Osteocyte (in vitro differentiated cells): ENCODE measurements at regions not wholly inside any gene's neighbourhood (a gene's known extent, or its start where the extent isn't known, plus 50 kb on each side); places are given as distances from the start of the nearest gene placed in this dataset.
A peak's percentile ranks its signal among the peaks of the same experiment; 100 is the strongest.

Experiments used
- DNase-seq: peaks from one replicate; pipeline ENCODE4 v3.0.0; 2021; ENCODE audit warnings: mixed read lengths; ENCODE audit not compliant: unreplicated experiment; ENCODE audit errors: extremely low spot score
- H3K27ac Mint-ChIP-seq: one replicate; pipeline ENCODE4 v1.8.0; 2021; ENCODE audit warnings: mild to moderate bottlenecking, mixed read lengths; ENCODE audit not compliant: unreplicated experiment
- H3K27me3 Mint-ChIP-seq: one replicate; pipeline ENCODE4 v1.8.0; 2021; ENCODE audit warnings: mixed read lengths; ENCODE audit not compliant: unreplicated experiment
- H3K36me3 Mint-ChIP-seq: one replicate; pipeline ENCODE4 v1.8.0; 2021; ENCODE audit warnings: mixed read lengths; ENCODE audit not compliant: unreplicated experiment
- H3K4me1 Mint-ChIP-seq: one replicate; pipeline ENCODE4 v1.8.0; 2021; ENCODE audit warnings: mixed read lengths; ENCODE audit not compliant: unreplicated experiment
- H3K4me3 Mint-ChIP-seq: one replicate; pipeline ENCODE4 v1.8.0; 2021; ENCODE audit warnings: mild to moderate bottlenecking, moderate library complexity, mixed read lengths; ENCODE audit not compliant: unreplicated experiment
- H3K9me3 Mint-ChIP-seq: one replicate; pipeline ENCODE4 v1.8.0; 2021; ENCODE audit warnings: mixed read lengths; ENCODE audit not compliant: unreplicated experiment
- CTCF ChIP-seq: fragments of 200-600 bp; sonication (generic); IDR thresholded peaks from 2 replicates; pipeline ENCODE4 v1.5.0; 2021; ENCODE audit warnings: antibody characterized with exemption, mild to moderate bottlenecking, moderate library complexity

GRCh38 chr20:41902346-41902745, 284.2 kb upstream of the CHD6 start:
- Mint-ChIP-seq H3K36me3 (no peaks in the 10 kb centered on the region), H3K4me1 (no peaks in the 10 kb centered on the region)

DNA sequence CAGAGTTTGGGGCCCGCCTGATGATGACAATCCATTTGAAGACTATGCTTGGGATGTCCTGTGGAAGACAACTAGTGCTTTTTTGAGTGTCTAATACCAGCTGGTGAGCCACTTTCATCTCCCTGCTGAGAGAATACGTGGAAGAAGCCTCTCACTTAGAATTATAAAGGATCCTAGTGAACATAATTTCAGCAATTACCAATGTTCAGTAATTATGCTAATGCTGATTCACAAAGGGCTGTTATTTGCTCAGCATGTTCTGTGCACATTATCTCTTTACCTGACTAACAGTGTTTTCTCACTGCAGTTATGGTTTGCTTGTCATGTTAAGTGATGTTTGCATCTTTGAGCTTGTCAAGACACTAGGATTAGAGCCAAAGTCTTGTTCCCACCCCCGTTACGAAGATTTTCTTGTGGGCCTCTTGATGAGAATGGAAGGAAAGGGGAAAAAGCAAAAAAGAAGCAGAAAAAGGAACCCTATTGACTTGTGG, 282.1 kb upstream of the CHD6 start:
- no peak for DNase-seq
- no peak overlapping the region for H3K4me3 Mint-ChIP-seq
- no peak for TF ChIP-seq CTCF
- no peaks in the 10 kb centered on the region for H3K36me3 Mint-ChIP-seq
- H3K4me1 Mint-ChIP-seq = no peaks in the 10 kb centered on the region
- no peaks in the 10 kb centered on the region for H3K27me3 Mint-ChIP-seq
- H3K27ac Mint-ChIP-seq = no peak overlapping the region
- H3K9me3 Mint-ChIP-seq = no peaks in the 10 kb centered on the region

More at GRCh38 chr20:41902346-41902745, 284.2 kb upstream of the CHD6 start:
- no peak for DNase-seq
- H3K27ac Mint-ChIP-seq = no peak overlapping the region
- H3K9me3 Mint-ChIP-seq = no peaks in the 10 kb centered on the region
- no peaks in the 10 kb centered on the region for H3K27me3 Mint-ChIP-seq
- no peak for TF ChIP-seq CTCF
- H3K4me3 Mint-ChIP-seq = no peak overlapping the region

- Mint-ChIP-seq H3K36me3 (no peaks in the 10 kb centered on the region), H3K9me3 (no peaks in the 10 kb centered on the region), H3K4me3 (no peak overlapping the region), H3K27me3 (no peaks in the 10 kb centered on the region), H3K4me1 (no peaks in the 10 kb centered on the region), H3K27ac (no peak overlapping the region)
- DNase-seq = no peak
- TF ChIP-seq CTCF = no peak
Measured at GRCh38 chr20:41897708-41898107, 279.5 kb upstream of the CHD6 start.

DNA sequence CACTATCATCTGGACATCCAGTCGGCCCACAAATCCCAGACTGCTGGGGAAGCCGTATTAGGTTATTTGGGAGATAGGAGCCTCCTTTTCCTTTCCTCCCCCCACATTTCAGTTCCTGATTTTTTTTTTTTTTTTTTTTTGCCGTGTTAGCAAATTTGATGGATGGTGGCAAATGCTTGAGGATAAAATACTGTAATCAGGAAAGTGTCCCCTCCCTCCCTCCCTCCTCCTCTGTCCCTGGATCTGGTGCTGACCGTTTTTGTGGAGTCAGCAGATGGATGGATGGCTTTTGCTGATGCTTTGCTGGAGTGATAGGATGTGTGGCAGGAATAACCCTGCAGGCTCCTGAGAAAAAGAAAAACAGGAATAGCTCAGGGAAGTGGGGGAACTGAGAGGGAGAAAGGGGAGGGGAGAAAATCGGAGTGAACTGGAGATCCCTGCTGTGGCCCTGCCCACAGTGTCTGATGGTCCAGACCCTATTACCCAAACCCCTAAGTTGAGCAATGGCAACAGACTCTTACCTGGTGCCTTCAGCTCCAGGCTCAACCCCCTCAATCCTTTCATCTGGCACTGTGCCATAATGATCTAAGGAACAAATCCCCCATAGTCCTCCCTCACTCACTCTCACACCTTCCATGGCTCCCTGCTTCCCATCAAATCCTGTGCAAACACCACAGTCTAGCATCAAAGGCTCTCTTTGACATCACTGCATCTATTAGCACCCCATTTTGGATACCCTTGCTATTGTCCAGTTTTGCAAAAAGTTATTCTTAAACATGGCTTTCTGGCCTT, 277.3 kb upstream of the CHD6 start:
- Mint-ChIP-seq H3K27ac (no peak overlapping the region), H3K9me3 (no peaks in the 10 kb centered on the region), H3K4me3 (no peak overlapping the region), H3K27me3 (no peaks in the 10 kb centered on the region), H3K4me1 (no peaks in the 10 kb centered on the region), H3K36me3 (no peaks in the 10 kb centered on the region)
- DNase-seq = peak; percentile 25
- no peak for TF ChIP-seq CTCF

DNA sequence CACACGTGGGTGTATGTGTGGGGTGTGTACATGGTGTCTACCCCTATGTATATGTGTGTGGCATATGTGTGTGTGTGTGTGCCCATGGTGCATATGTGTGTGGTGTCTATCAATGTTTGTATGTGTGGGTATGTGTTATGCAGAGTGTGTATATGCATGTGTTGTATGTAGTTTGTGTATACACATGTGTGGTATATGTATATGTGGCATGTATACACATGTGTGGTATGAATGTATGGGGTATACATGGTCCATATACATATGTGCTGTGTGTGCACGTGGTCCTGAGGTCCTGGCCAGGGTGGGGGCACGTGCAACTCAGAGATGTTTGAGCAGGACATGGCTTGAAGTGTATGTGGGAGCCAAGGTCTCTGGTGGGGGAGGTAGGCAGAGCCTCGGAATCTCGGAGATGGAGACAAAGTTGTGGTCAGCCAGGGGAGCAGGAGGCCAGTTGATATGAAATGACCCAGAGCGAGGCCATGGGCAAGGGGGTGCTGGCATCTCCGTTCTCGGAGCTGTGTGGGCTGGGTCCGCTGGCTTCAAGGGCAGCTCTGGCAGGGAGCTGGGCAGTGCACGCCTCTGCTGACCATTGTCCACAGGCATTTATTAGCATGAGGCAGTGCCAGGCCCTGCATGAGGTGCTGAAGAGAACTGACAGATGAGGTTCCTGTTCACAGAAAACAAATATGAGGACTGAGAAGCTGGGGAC, 276.2 kb upstream of the CHD6 start:
- DNase-seq = peak; percentile 78
- H3K4me1 Mint-ChIP-seq = no peaks in the 10 kb centered on the region
- no peak for TF ChIP-seq CTCF
- no peaks in the 10 kb centered on the region for H3K36me3 Mint-ChIP-seq
- no peak overlapping the region for H3K4me3 Mint-ChIP-seq
- no peak overlapping the region for H3K27ac Mint-ChIP-seq
- H3K27me3 Mint-ChIP-seq = no peaks in the 10 kb centered on the region
- no peaks in the 10 kb centered on the region for H3K9me3 Mint-ChIP-seq
